ENCODE measurements at regions not wholly inside any gene's neighbourhood (a gene's known extent, or its start where the extent isn't known, plus 50 kb on each side); places are given as distances from the start of the nearest gene placed in this dataset.

- DNase-seq (ENCODE audit: low spot score) (no peak), FAIRE-seq (no peak)
These were observed 95.9 kb upstream of the IGSF21 start for GRCh38 chr1:18011703-18012102.

- FAIRE-seq: no peak
These were observed 94.9 kb upstream of the IGSF21 start for GRCh38 chr1:18012686-18013085.

GRCh38 chr1:18013216-18013615 is 94.4 kb upstream of the IGSF21 start:
- DNase-seq (ENCODE audit: low spot score): no peak
- FAIRE-seq: no peak

More at GRCh38 chr1:18012686-18013085, 94.9 kb upstream of the IGSF21 start:
- no peak for DNase-seq (ENCODE audit: low spot score)

GRCh38 chr1:18015719-18016118 is 91.9 kb upstream of the IGSF21 start:
- DNase-seq (ENCODE audit: low spot score) (no peak), FAIRE-seq (no peak)

- DNase-seq (ENCODE audit: low spot score): no peak
- FAIRE-seq: no peak
These were observed 89.2 kb upstream of the IGSF21 start for GRCh38 chr1:18018366-18018765.

- DNase-seq (ENCODE audit: low spot score): no peak
- no peak for FAIRE-seq
These were observed 87.4 kb upstream of the IGSF21 start for GRCh38 chr1:18020021-18020817.

GRCh38 chr1:18021242-18021641 is 86.4 kb upstream of the IGSF21 start:
- FAIRE-seq (no peak), DNase-seq (ENCODE audit: low spot score) (no peak)

- FAIRE-seq (no peak), DNase-seq (ENCODE audit: low spot score) (no peak)
These were observed 75.3 kb upstream of the IGSF21 start for GRCh38 chr1:18032172-18032859.

GRCh38 chr1:18035145-18035544 is 72.5 kb upstream of the IGSF21 start:
- FAIRE-seq: no peak
- DNase-seq (ENCODE audit: low spot score): no peak

GRCh38 chr1:18037651-18038050 is 69.9 kb upstream of the IGSF21 start:
- FAIRE-seq (no peak), DNase-seq (ENCODE audit: low spot score) (no peak)

GRCh38 chr1:18038051-18038450 is 69.5 kb upstream of the IGSF21 start:
- no peak for FAIRE-seq

GRCh38 chr1:18039102-18039501 is 68.5 kb upstream of the IGSF21 start:
- FAIRE-seq (no peak), DNase-seq (ENCODE audit: low spot score) (no peak)

More at GRCh38 chr1:18038051-18038450, 69.5 kb upstream of the IGSF21 start:
- no peak for DNase-seq (ENCODE audit: low spot score)

GRCh38 chr1:18041102-18041501 is 66.5 kb upstream of the IGSF21 start:
- no peak for DNase-seq (ENCODE audit: low spot score)
- no peak for FAIRE-seq

- FAIRE-seq: no peak
- no peak for DNase-seq (ENCODE audit: low spot score)
These were observed 65.8 kb upstream of the IGSF21 start for GRCh38 chr1:18041685-18042355.

GRCh38 chr1:18043871-18044270 is 63.7 kb upstream of the IGSF21 start:
- no peak for DNase-seq (ENCODE audit: low spot score)
- no peak for FAIRE-seq

- FAIRE-seq: no peak
- no peak for DNase-seq (ENCODE audit: low spot score)
These were observed 62.4 kb upstream of the IGSF21 start for GRCh38 chr1:18045203-18045602.

- FAIRE-seq (no peak), DNase-seq (ENCODE audit: low spot score) (no peak)
These were observed 62.0 kb upstream of the IGSF21 start for GRCh38 chr1:18045621-18046020.

GRCh38 chr1:18047122-18047521 is 60.5 kb upstream of the IGSF21 start:
- DNase-seq (ENCODE audit: low spot score): no peak
- FAIRE-seq: no peak

GRCh38 chr1:18049228-18049627 is 58.4 kb upstream of the IGSF21 start:
- no peak for DNase-seq (ENCODE audit: low spot score)
- FAIRE-seq: no peak

GRCh38 chr1:18052671-18053070 is 54.9 kb upstream of the IGSF21 start:
- DNase-seq (ENCODE audit: low spot score) (no peak), FAIRE-seq (no peak)

- DNase-seq (ENCODE audit: low spot score) (no peak), FAIRE-seq (no peak)
These were observed 52.4 kb upstream of the IGSF21 start for GRCh38 chr1:18055156-18055555.

GRCh38 chr1:18056545-18056944 is 51.1 kb upstream of the IGSF21 start:
- FAIRE-seq: no peak

More at GRCh38 chr1:18056545-18056944, 51.1 kb upstream of the IGSF21 start:
- DNase-seq (ENCODE audit: low spot score): no peak
